Aorta (tissue), 5 donors: ENCODE measurements at regions not wholly inside any gene's neighbourhood (a gene's known extent, or its start where the extent isn't known, plus 50 kb on each side); places are given as distances from the start of the nearest gene placed in this dataset.
"Not testable (repeated sequence)": the region's sequence is repeated elsewhere in the genome, so short reads cannot be mapped to it uniquely, and the experiment has no call there.

Source experiments
- ATAC-seq: fragments of 200-7000 bp; cut with Tn5 transposase; one replicate; pipeline ENCODE4 v1.9.1; 2022; ENCODE audit warnings: moderate library complexity; ENCODE audit not compliant: low FRiP score
- DNase-seq, 2 donors: peaks; one replicate each; pipeline ENCODE4 v3.0.0-alpha.2; 2020
- H3K27ac ChIP-seq, 2 donors: one replicate each; pipeline ENCODE4 v1.5.1; 2013; ENCODE audit warnings: low read length in 2 of 2, mild to moderate bottlenecking in 2 of 2, moderate library complexity in 2 of 2, control low read depth in 1 of 2, inconsistent platforms in 1 of 2, low read depth in 1 of 2
- H3K27me3 ChIP-seq, 2 donors: one replicate each; pipeline ENCODE4 v1.6.1; 2013; ENCODE audit warnings: control low read depth in 1 of 2, low read length in 1 of 2, mild to moderate bottlenecking in 1 of 2, moderate library complexity in 1 of 2; ENCODE audit not compliant: insufficient read depth in 2 of 2, control insufficient read depth in 1 of 2
- H3K36me3 ChIP-seq, 2 donors: one replicate each; pipeline ENCODE4 v1.6.1; 2013; ENCODE audit warnings: control low read depth in 1 of 2, low read length in 1 of 2, mild to moderate bottlenecking in 1 of 2; ENCODE audit not compliant: insufficient read depth in 2 of 2, control insufficient read depth in 1 of 2
- H3K4me1 ChIP-seq, 2 donors: one replicate each; pipeline ENCODE4 v1.6.1; 2013; ENCODE audit warnings: low read length in 2 of 2, control low read depth in 1 of 2, mild to moderate bottlenecking in 1 of 2, moderate library complexity in 1 of 2; ENCODE audit not compliant: insufficient read depth in 2 of 2, control insufficient read depth in 1 of 2
- H3K4me3 ChIP-seq, 2 donors: one replicate each; pipeline ENCODE4 v1.5.1; 2013; ENCODE audit warnings: low read length in 2 of 2, control low read depth in 1 of 2, mild to moderate bottlenecking in 1 of 2
- H3K9me3 ChIP-seq: one replicate; pipeline ENCODE4 v1.6.1; 2013; ENCODE audit warnings: mild to moderate bottlenecking, low read length; ENCODE audit not compliant: control insufficient read depth
- WGBS, 2 donors: extraction: QIAGEN DNeasy Blood & Tissue Kit; methylation state at CpG; one replicate each; pipeline ENCODE4 v1.1.7; 2013; 5-methylcytosine and 5-hydroxymethylcytosine counted together
- intact Hi-C, 2 donors: fragments of 100-400 bp; cut with DNase I; formaldehyde crosslinking; loops; one replicate each; pipeline versions ENCODE4 v1.14.2 to v1.15.0; 2022
- donor health status: healthy with polysubstance abuse.
- donor health status: Bipolar disorder and iron deficiency.
- donor health status: DM: no; HTN: no; CAD: no.
- donor health status: DM: no; HTN: no; CAD: no.
- donor health status: DM: yes; HTN: yes; CAD: no.

DNA sequence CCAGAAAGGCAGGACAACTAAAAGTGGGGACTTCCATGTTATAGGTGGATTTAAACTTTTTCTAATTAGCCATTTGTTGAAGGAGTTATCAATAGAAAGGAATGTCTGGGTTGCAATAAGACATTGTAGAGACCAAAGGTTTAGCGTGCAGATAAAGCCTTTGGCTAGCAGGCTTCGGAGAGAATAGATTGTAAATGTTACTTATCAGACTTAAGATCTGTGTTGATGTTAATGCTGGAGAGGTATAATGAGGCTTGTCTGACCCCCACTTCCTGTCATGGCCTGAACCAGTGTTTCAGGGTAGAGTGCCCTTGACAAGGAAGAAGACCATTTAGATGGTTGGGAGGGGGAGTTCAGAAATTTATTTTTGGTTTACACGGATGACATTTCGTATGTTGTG is 67.1 kb upstream of the SPIN4 start:
- ATAC-seq, result no peak
- H3K4me3 ChIP-seq, result no peak overlapping the region
- 74 to 91% methylated on average over 4 of the region's 4 CpGs for WGBS, 2 donors
- no peaks in the 10 kb centered on the region for H3K36me3 ChIP-seq
- no peaks in the 10 kb centered on the region for H3K4me1 ChIP-seq
- H3K9me3 ChIP-seq, result no peaks in the 10 kb centered on the region
- DNase-seq, result no peak
- H3K27ac ChIP-seq, result no peak overlapping the region
- H3K27me3 ChIP-seq, result no peaks in the 10 kb centered on the region
- intact Hi-C loops, result no loop called here

- Histone ChIP-seq H3K4me3 (no peak overlapping the region), H3K36me3 (no peaks in the 10 kb centered on the region), H3K4me1 (no peaks in the 10 kb centered on the region), H3K27me3 (no peaks in the 10 kb centered on the region), H3K27ac (no peak overlapping the region), H3K9me3 (no peaks in the 10 kb centered on the region)
- WGBS, 2 donors, result 93 to 96% methylated on average over 4 of the region's 4 CpGs
- DNase-seq (no peak), ATAC-seq (no peak)
- intact Hi-C loops, result no loop called here
Observed at GRCh38 chrX:63417649-63418048, 66.5 kb upstream of the SPIN4 start.

- DNase-seq, H3K36me3 ChIP-seq, H3K27me3 ChIP-seq, H3K4me1 ChIP-seq, ATAC-seq, H3K9me3 ChIP-seq, H3K4me3 ChIP-seq, H3K27ac ChIP-seq, intact Hi-C loops: not testable (repeated sequence)
- WGBS, 2 donors, result 88 to 97% methylated on average over 7 of the region's 7 CpGs
Observed at GRCh38 chrX:63409934-63410333, 58.8 kb upstream of the SPIN4 start.

- 56 to 62% methylated on average over 1 of the region's 1 CpG for WGBS, 2 donors
Observed at GRCh38 chrX:63408050-63408449, 56.9 kb upstream of the SPIN4 start.

DNA sequence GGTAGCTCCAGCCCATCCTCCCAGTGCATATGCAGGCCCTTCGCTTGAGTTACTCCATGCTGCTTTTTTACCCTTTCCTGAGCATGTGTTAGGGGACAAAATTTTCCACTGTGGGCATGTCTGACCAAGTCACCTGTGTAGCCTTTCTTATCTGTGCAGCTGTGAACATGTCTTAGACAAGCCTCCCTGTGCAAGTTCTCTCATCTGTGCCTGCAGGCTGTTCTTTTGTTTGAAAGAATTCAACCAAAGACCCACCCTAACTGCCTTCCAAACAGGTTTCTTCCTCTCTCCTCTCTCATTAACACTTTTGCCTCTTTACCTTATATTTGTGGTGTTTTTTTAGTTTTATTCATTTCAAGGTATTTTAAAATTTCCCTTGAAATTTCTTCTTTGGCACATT is 53.2 kb upstream of the SPIN4 start:
- 73 to 98% methylated on average over 1 of the region's 1 CpG for WGBS, 2 donors
- Histone ChIP-seq H3K36me3 (no peaks in the 10 kb centered on the region), H3K27ac (no peak overlapping the region), H3K9me3 (no peaks in the 10 kb centered on the region), H3K4me1 (no peaks in the 10 kb centered on the region), H3K4me3 (no peak overlapping the region), H3K27me3 (no peaks in the 10 kb centered on the region)
- no peak for DNase-seq
- intact Hi-C loops, result no loop called here
- no peak for ATAC-seq

More at GRCh38 chrX:63408050-63408449, 56.9 kb upstream of the SPIN4 start:
- ATAC-seq (no peak), DNase-seq (no peak)
- Histone ChIP-seq H3K27me3 (no peaks in the 10 kb centered on the region), H3K36me3 (no peaks in the 10 kb centered on the region), H3K9me3 (no peaks in the 10 kb centered on the region), H3K4me1 (no peaks in the 10 kb centered on the region), H3K27ac (no peak overlapping the region), H3K4me3 (no peak overlapping the region)
- intact Hi-C loops, result no loop called here

GRCh38 chrX:63402106-63402505 is 51.0 kb upstream of the SPIN4 start:
- H3K27me3 ChIP-seq, result no peaks in the 10 kb centered on the region
- no peak overlapping the region for H3K27ac ChIP-seq
- ATAC-seq (no peak), DNase-seq (no peak)
- intact Hi-C loops, result no loop called here
- H3K9me3 ChIP-seq, result no peaks in the 10 kb centered on the region
- WGBS, 2 donors, result 54 to 57% methylated on average over 2 of the region's 2 CpGs
- H3K4me3 ChIP-seq, result no peak overlapping the region
- no peaks in the 10 kb centered on the region for H3K4me1 ChIP-seq
- H3K36me3 ChIP-seq, result no peaks in the 10 kb centered on the region
